ENCODE measurements at regions not wholly inside any gene's neighbourhood (a gene's known extent, or its start where the extent isn't known, plus 50 kb on each side); places are given as distances from the start of the nearest gene placed in this dataset.

GRCh38 chr7:69190025-69190424 is 408.2 kb upstream of the AUTS2 start:
- TF ChIP-seq POLR2AphosphoS5 (IDR thresholded peaks at IDR 0.05; ENCODE audit: low read depth, low read length) (no peak), ASH2L (IDR thresholded peaks at IDR 0.05; ENCODE audit: low read length) (no peak), CHD1 (IDR thresholded peaks at IDR 0.05; ENCODE audit: low read depth, low read length) (no peak), CTCF (IDR thresholded peaks at IDR 0.05; ENCODE audit: control extremely low read depth in 1 of 3, insufficient read depth in 1 of 3, low read depth in 1 of 3, low read length in 3 of 3) (no peak), GABPA (IDR thresholded peaks at IDR 0.05; ENCODE audit: borderline replicate concordance, insufficient read depth, low read length) (no peak), SUZ12 (IDR thresholded peaks at IDR 0.05; ENCODE audit: low read length) (no peak), RAD21 (IDR thresholded peaks at IDR 0.05 in 1 of 2, conservative IDR thresholded peaks at IDR 0.05 in 1 of 2; ENCODE audit: low read depth in 2 of 2, low read length in 2 of 2) (no peak), BRCA1 (IDR thresholded peaks at IDR 0.05; ENCODE audit: low read depth, low read length) (no peak), POU5F1 (IDR thresholded peaks at IDR 0.05; ENCODE audit: low read depth, low read length) (no peak), YY1 (IDR thresholded peaks at IDR 0.05; ENCODE audit: low read depth, low read length) (no peak), RFX5 (IDR thresholded peaks at IDR 0.05; ENCODE audit: borderline replicate concordance, low read depth, low read length) (no peak), POLR2A (IDR thresholded peaks at IDR 0.05; ENCODE audit: control extremely low read depth in 1 of 2, low read depth in 2 of 2, low read length in 2 of 2) (no peak), JUN (IDR thresholded peaks at IDR 0.05; ENCODE audit: low read depth, low read length) (no peak)

Measured in H1 (cell line).